ENCODE measurements at regions not wholly inside any gene's neighbourhood (a gene's known extent, or its start where the extent isn't known, plus 50 kb on each side); places are given as distances from the start of the nearest gene placed in this dataset.

GRCh38 chr3:151609491-151609890, 124.2 kb upstream of the AADACL2 start:
- no peaks in the 10 kb centered on the region for H3K27me3 ChIP-seq
- H3K4me1 ChIP-seq, result peaks cover 5% of the 10 kb centered on the region; the same call in 1 of the 2 replicates
- no peaks in the 10 kb centered on the region for H3K9me3 ChIP-seq
- no peak overlapping the region for H3K4me3 ChIP-seq (ENCODE audit: low read depth, low read length)
- DNase-seq, result no peak
- no peaks in the 10 kb centered on the region for H3K36me3 ChIP-seq
- TF ChIP-seq CTCF (IDR thresholded peaks at IDR 0.05; ENCODE audit: low read depth, low read length), result no peak

- TF ChIP-seq CTCF (IDR thresholded peaks at IDR 0.05; ENCODE audit: low read depth, low read length), result no peak
- no peaks in the 10 kb centered on the region for H3K27me3 ChIP-seq
- DNase-seq, result no peak
- H3K4me3 ChIP-seq (ENCODE audit: low read depth, low read length), result no peak overlapping the region
- H3K36me3 ChIP-seq, result no peaks in the 10 kb centered on the region
- peaks cover 5% of the 10 kb centered on the region; the same call in 1 of the 2 replicates for H3K4me1 ChIP-seq
- H3K9me3 ChIP-seq, result no peaks in the 10 kb centered on the region
Measured at GRCh38 chr3:151604891-151605290, 128.8 kb upstream of the AADACL2 start.

GRCh38 chr3:151600783-151601182, 132.9 kb upstream of the AADACL2 start:
- H3K4me3 ChIP-seq (ENCODE audit: low read depth, low read length), result no peak overlapping the region
- H3K27me3 ChIP-seq, result no peaks in the 10 kb centered on the region
- TF ChIP-seq CTCF (IDR thresholded peaks at IDR 0.05; ENCODE audit: low read depth, low read length), result no peak
- no peaks in the 10 kb centered on the region for H3K4me1 ChIP-seq
- no peaks in the 10 kb centered on the region for H3K9me3 ChIP-seq
- no peaks in the 10 kb centered on the region for H3K36me3 ChIP-seq
- no peak for DNase-seq

- H3K9me3 ChIP-seq, result no peaks in the 10 kb centered on the region
- H3K4me3 ChIP-seq (ENCODE audit: low read depth, low read length), result no peak overlapping the region
- H3K4me1 ChIP-seq, result no peaks in the 10 kb centered on the region
- H3K36me3 ChIP-seq, result no peaks in the 10 kb centered on the region
- no peak for DNase-seq
- no peaks in the 10 kb centered on the region for H3K27me3 ChIP-seq
- no peak for TF ChIP-seq CTCF (IDR thresholded peaks at IDR 0.05; ENCODE audit: low read depth, low read length)
Measured at GRCh38 chr3:151599103-151599672, 134.5 kb upstream of the AADACL2 start.

- DNase-seq, result no peak
- no peaks in the 10 kb centered on the region for H3K36me3 ChIP-seq
- no peak for TF ChIP-seq CTCF (IDR thresholded peaks at IDR 0.05; ENCODE audit: low read depth, low read length)
- no peaks in the 10 kb centered on the region for H3K4me1 ChIP-seq
- no peak overlapping the region for H3K4me3 ChIP-seq (ENCODE audit: low read depth, low read length)
- no peaks in the 10 kb centered on the region for H3K27me3 ChIP-seq
- no peaks in the 10 kb centered on the region for H3K9me3 ChIP-seq
Measured at GRCh38 chr3:151596940-151597339, 136.1 kb upstream of the IGSF10 start.

GRCh38 chr3:151593928-151594327, 133.1 kb upstream of the IGSF10 start:
- Histone ChIP-seq H3K4me1 (no peaks in the 10 kb centered on the region), H3K36me3 (no peaks in the 10 kb centered on the region), H3K4me3 (ENCODE audit: low read depth, low read length) (no peak overlapping the region), H3K9me3 (no peaks in the 10 kb centered on the region), H3K27me3 (no peaks in the 10 kb centered on the region)
- no peak for DNase-seq
- no peak for TF ChIP-seq CTCF (IDR thresholded peaks at IDR 0.05; ENCODE audit: low read depth, low read length)

All from BE2C (cell line).